SK-N-MC (cell line): ENCODE measurements at regions not wholly inside any gene's neighbourhood (a gene's known extent, or its start where the extent isn't known, plus 50 kb on each side); places are given as distances from the start of the nearest gene placed in this dataset.

ENCODE experiments used
- EZH2 ChIP-seq: fragments of 200-600 bp; sonication (generic); IDR thresholded peaks from one replicate; pipeline ENCODE4 v1.6.1; 2017; ENCODE audit warnings: antibody characterized with exemption
- POLR2AphosphoS5 ChIP-seq: IDR thresholded peaks from 2 replicates; pipeline ENCODE4 v1.6.1; 2012; ENCODE audit warnings: mild to moderate bottlenecking, low read depth, low read length, borderline replicate concordance

- TF ChIP-seq EZH2 (no peak), POLR2AphosphoS5 (no peak)
Measured at GRCh38 chr9:100679834-100680233, 102.0 kb downstream of the CAVIN4 start.
